DOHH2 (cell line): ENCODE measurements at regions not wholly inside any gene's neighbourhood (a gene's known extent, or its start where the extent isn't known, plus 50 kb on each side); places are given as distances from the start of the nearest gene placed in this dataset.

ENCODE experiments used
- H3F3A ChIP-seq: fragments of 200-600 bp; sonication (generic), shearing (Covaris generic); 2 replicates; pipeline ENCODE4 v1.6.0; 2016; ENCODE audit warnings: antibody characterized with exemption, mild to moderate bottlenecking; ENCODE audit not compliant: control insufficient read depth, insufficient read depth
- H3K27ac ChIP-seq: fragments of 200-600 bp; sonication (generic); 2 replicates; pipeline ENCODE4 v1.5.1; 2014; ENCODE audit warnings: low read depth, mild to moderate bottlenecking, low read length, moderate library complexity
- H3K27me3 ChIP-seq: fragments of 200-600 bp; sonication (generic); 2 replicates; pipeline ENCODE4 v1.6.1; 2014; ENCODE audit warnings: mild to moderate bottlenecking, low read length, mixed read lengths; ENCODE audit not compliant: control insufficient read depth
- H3K36me3 ChIP-seq: fragments of 200-600 bp; sonication (generic); 2 replicates; pipeline ENCODE4 v1.6.1; 2014; ENCODE audit warnings: mild to moderate bottlenecking, low read length, moderate library complexity, mixed read lengths; ENCODE audit not compliant: control insufficient read depth
- H3K4me1 ChIP-seq: fragments of 200-600 bp; sonication (generic); 2 replicates; pipeline ENCODE4 v1.6.1; 2014; ENCODE audit warnings: mild to moderate bottlenecking, low read length, mixed read lengths; ENCODE audit not compliant: control insufficient read depth
- H3K4me2 ChIP-seq: fragments of 200-600 bp; sonication (generic); 2 replicates; pipeline ENCODE4 v1.6.0; 2014; ENCODE audit warnings: mild to moderate bottlenecking, low read length, moderate library complexity
- H3K4me3 ChIP-seq: fragments of 200-600 bp; sonication (generic); 2 replicates; pipeline ENCODE4 v1.5.1; 2014; ENCODE audit warnings: mild to moderate bottlenecking, low read length, mixed read lengths
- H3K79me2 ChIP-seq: fragments of 200-600 bp; sonication (generic); 2 replicates; pipeline ENCODE4 v1.6.1; 2014; ENCODE audit warnings: mild to moderate bottlenecking, low read length, mixed read lengths; ENCODE audit not compliant: control insufficient read depth
- H3K9me2 ChIP-seq: fragments of 200-600 bp; sonication (generic); replicated peaks from 2 replicates; pipeline ENCODE4 v1.6.1; 2014; ENCODE audit warnings: mild to moderate bottlenecking, low read length, mixed read lengths; ENCODE audit not compliant: control insufficient read depth
- H3K9me3 ChIP-seq: fragments of 200-600 bp; sonication (generic); 2 replicates; pipeline ENCODE4 v1.6.1; 2014; ENCODE audit warnings: antibody characterized with exemption, low read length, mixed read lengths; ENCODE audit not compliant: control insufficient read depth, insufficient read depth
- H4K20me1 ChIP-seq: fragments of 200-600 bp; sonication (generic); 2 replicates; pipeline ENCODE4 v1.6.0; 2014; ENCODE audit warnings: low read depth, mild to moderate bottlenecking, antibody characterized with exemption, low read length, moderate library complexity; ENCODE audit not compliant: control insufficient read depth, insufficient read depth
- EZH2phosphoT487 ChIP-seq: fragments of 200-600 bp; sonication (generic); IDR thresholded peaks from 2 replicates; pipeline ENCODE4 v1.6.1; 2017; ENCODE audit warnings: borderline replicate concordance, mild to moderate bottlenecking, antibody characterized with exemption, low read length, moderate library complexity, mixed read lengths
- TF ChIP-seq, protein P1 (sequence below): fragments of 200-600 bp; sonication (generic); IDR thresholded peaks from one replicate; pipeline ENCODE4 v1.5.1; 2014; ENCODE audit warnings: antibody characterized with exemption, mild to moderate bottlenecking, low read depth, low read length; ENCODE audit not compliant: poor library complexity, severe bottlenecking

- no peaks in the 10 kb centered on the region for H3K79me2 ChIP-seq
- no peaks in the 10 kb centered on the region for H3K36me3 ChIP-seq
- H3K4me1 ChIP-seq: no peaks in the 10 kb centered on the region
- no peaks in the 10 kb centered on the region for H4K20me1 ChIP-seq
- H3K4me2 ChIP-seq: no peak overlapping the region
- H3K27me3 ChIP-seq: no peaks in the 10 kb centered on the region
- no peaks in the 10 kb centered on the region for H3F3A ChIP-seq
- no peak overlapping the region for H3K4me3 ChIP-seq
- H3K27ac ChIP-seq: no peak overlapping the region
- H3K9me2 ChIP-seq: no peaks in the 10 kb centered on the region
- TF ChIP-seq, protein P1, sequence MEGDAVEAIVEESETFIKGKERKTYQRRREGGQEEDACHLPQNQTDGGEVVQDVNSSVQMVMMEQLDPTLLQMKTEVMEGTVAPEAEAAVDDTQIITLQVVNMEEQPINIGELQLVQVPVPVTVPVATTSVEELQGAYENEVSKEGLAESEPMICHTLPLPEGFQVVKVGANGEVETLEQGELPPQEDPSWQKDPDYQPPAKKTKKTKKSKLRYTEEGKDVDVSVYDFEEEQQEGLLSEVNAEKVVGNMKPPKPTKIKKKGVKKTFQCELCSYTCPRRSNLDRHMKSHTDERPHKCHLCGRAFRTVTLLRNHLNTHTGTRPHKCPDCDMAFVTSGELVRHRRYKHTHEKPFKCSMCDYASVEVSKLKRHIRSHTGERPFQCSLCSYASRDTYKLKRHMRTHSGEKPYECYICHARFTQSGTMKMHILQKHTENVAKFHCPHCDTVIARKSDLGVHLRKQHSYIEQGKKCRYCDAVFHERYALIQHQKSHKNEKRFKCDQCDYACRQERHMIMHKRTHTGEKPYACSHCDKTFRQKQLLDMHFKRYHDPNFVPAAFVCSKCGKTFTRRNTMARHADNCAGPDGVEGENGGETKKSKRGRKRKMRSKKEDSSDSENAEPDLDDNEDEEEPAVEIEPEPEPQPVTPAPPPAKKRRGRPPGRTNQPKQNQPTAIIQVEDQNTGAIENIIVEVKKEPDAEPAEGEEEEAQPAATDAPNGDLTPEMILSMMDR: no peak
- TF ChIP-seq EZH2phosphoT487: no peak
- H3K9me3 ChIP-seq: no peaks in the 10 kb centered on the region
Observed at GRCh38 chr5:84831701-84832100, 447.0 kb upstream of the EDIL3 start.

- H3K4me2 ChIP-seq: no peak overlapping the region
- H3K4me3 ChIP-seq: no peak overlapping the region
- no peaks in the 10 kb centered on the region for H3F3A ChIP-seq
- H3K79me2 ChIP-seq: no peaks in the 10 kb centered on the region
- no peaks in the 10 kb centered on the region for H3K9me2 ChIP-seq
- H3K27me3 ChIP-seq: no peaks in the 10 kb centered on the region
- no peaks in the 10 kb centered on the region for H3K9me3 ChIP-seq
- H3K4me1 ChIP-seq: no peaks in the 10 kb centered on the region
- H4K20me1 ChIP-seq: no peaks in the 10 kb centered on the region
- no peak for TF ChIP-seq EZH2phosphoT487
- TF ChIP-seq, protein P1: no peak
- no peaks in the 10 kb centered on the region for H3K36me3 ChIP-seq
- no peak overlapping the region for H3K27ac ChIP-seq
Observed at GRCh38 chr5:84830265-84830664, 445.6 kb upstream of the EDIL3 start.

GRCh38 chr5:84825606-84826005 is 440.9 kb upstream of the EDIL3 start:
- H3K4me1 ChIP-seq: no peaks in the 10 kb centered on the region
- no peaks in the 10 kb centered on the region; the same call in 1 of the 2 replicates for H3K9me2 ChIP-seq
- TF ChIP-seq EZH2phosphoT487: no peak
- TF ChIP-seq, protein P1: no peak

More at GRCh38 chr5:84825606-84826005, 440.9 kb upstream of the EDIL3 start:
- Histone ChIP-seq H3K27ac (no peak overlapping the region), H3K27me3 (no peaks in the 10 kb centered on the region), H3K9me3 (no peaks in the 10 kb centered on the region), H3F3A (no peaks in the 10 kb centered on the region), H3K4me2 (no peak overlapping the region), H3K36me3 (no peaks in the 10 kb centered on the region), H4K20me1 (no peaks in the 10 kb centered on the region), H3K79me2 (no peaks in the 10 kb centered on the region), H3K4me3 (no peak overlapping the region)
